ENCODE measurements at regions not wholly inside any gene's neighbourhood (a gene's known extent, or its start where the extent isn't known, plus 50 kb on each side); places are given as distances from the start of the nearest gene placed in this dataset.

- TF ChIP-seq, protein P1, sequence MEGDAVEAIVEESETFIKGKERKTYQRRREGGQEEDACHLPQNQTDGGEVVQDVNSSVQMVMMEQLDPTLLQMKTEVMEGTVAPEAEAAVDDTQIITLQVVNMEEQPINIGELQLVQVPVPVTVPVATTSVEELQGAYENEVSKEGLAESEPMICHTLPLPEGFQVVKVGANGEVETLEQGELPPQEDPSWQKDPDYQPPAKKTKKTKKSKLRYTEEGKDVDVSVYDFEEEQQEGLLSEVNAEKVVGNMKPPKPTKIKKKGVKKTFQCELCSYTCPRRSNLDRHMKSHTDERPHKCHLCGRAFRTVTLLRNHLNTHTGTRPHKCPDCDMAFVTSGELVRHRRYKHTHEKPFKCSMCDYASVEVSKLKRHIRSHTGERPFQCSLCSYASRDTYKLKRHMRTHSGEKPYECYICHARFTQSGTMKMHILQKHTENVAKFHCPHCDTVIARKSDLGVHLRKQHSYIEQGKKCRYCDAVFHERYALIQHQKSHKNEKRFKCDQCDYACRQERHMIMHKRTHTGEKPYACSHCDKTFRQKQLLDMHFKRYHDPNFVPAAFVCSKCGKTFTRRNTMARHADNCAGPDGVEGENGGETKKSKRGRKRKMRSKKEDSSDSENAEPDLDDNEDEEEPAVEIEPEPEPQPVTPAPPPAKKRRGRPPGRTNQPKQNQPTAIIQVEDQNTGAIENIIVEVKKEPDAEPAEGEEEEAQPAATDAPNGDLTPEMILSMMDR (IDR thresholded peaks at IDR 0.05): no peak
- no peak for TF ChIP-seq POLR2A (IDR thresholded peaks at IDR 0.05)
These were observed 104.4 kb downstream of the RPL22L1 start for GRCh38 chr3:170765419-170766078.

Data from esophagus squamous epithelium (tissue), 4 donors.